GM21526 (cell line): ENCODE measurements at regions not wholly inside any gene's neighbourhood (a gene's known extent, or its start where the extent isn't known, plus 50 kb on each side); places are given as distances from the start of the nearest gene placed in this dataset.

Experiments used
- ATAC-seq: cut with Tn5 transposase; IDR thresholded peaks from one replicate; pipeline ENCODE4 v1.9.1; 2021; ENCODE audit warnings: moderate library complexity; ENCODE audit not compliant: unreplicated experiment, low FRiP score

- no peak for ATAC-seq
These were observed 308.3 kb upstream of the SLC8A1 start for GRCh38 chr2:40760071-40760666.

- ATAC-seq, result no peak
These were observed 321.4 kb upstream of the SLC8A1 start for GRCh38 chr2:40773291-40773690.

- ATAC-seq, result no peak
These were observed 331.8 kb upstream of the SLC8A1 start for GRCh38 chr2:40783704-40784103.

- no peak for ATAC-seq
These were observed 334.7 kb upstream of the SLC8A1 start for GRCh38 chr2:40786636-40787035.

DNA sequence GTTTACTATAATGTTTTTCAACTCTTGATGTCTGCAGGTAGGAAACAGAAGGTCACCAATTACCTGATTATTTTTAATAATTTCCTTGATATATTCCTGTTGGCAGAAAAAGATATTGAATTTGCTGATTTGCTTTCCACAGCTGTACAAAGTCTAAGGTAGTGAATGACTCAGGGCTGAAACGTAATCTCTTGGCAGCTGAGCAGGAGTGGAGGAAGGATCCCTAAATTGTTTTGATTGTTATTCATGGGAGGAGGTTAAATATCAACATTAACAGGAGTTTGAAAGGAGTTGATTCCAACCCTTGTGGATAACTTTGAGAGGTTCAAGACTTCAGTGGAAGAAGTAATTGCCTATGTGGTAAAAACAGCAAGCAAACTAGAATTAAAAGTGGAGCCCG lies 345.2 kb upstream of the SLC8A1 start:
- no peak for ATAC-seq

DNA sequence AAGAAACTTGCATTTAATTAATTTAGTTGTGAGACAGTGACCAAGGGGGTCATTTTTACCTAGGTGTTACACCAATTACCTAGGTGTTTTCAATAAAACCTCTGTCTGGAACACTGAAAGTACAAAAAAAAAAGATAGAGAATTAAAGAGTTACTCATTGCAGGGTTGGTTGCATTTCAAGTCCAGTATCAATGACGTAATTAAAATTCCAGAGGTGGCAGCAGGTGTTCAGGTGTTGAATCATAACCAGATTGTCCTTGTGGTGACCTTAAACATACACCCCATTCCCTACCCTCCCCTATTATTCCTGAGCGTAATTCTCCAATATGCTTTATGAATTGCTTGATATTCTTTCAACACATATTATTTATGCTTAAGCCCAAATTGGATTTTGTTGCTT lies 352.0 kb upstream of the SLC8A1 start:
- ATAC-seq, result no peak

DNA sequence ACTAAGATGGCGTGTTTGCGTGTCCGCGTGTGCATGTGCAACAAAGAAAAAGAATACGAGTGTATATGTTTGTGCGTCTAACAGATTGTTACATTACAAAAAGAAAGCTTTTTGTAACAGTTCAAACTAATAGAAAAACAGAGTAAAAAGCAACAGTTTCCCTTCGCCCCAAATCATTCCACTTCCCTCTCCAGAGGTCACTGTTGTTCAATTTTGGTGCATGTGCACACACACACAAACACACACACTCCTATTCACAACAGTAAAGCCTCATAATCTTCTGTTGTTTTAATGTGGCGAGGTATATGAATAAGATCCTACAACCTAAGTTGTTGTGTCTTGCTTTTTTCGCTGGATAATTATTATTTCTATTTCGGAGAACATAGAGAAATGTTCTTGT lies 357.3 kb upstream of the SLC8A1 start:
- ATAC-seq, result no peak

DNA sequence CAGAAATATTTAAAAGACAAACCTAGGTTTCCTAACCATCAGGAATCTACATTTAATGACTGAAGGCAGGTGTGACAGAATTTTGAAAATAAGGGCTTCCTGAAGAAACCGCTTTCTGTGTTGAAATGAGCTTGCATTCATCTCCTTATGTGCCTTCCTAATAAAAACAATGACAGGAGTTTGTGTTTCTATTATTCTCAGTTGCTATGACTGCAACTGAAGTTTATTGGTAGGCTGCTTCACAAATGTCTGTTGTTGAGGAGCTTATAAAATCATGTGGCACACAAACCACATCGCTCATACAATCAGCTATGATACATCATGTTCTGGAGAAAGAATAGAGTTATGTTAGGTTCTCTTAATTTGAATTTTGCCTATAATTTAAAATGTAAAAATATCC lies 362.7 kb upstream of the SLC8A1 start:
- ATAC-seq, result no peak

- ATAC-seq, result no peak
These were observed 368.4 kb upstream of the SLC8A1 start for GRCh38 chr2:40820319-40820718.

GRCh38 chr2:40823478-40823877 lies 371.6 kb upstream of the SLC8A1 start:
- no peak for ATAC-seq

DNA sequence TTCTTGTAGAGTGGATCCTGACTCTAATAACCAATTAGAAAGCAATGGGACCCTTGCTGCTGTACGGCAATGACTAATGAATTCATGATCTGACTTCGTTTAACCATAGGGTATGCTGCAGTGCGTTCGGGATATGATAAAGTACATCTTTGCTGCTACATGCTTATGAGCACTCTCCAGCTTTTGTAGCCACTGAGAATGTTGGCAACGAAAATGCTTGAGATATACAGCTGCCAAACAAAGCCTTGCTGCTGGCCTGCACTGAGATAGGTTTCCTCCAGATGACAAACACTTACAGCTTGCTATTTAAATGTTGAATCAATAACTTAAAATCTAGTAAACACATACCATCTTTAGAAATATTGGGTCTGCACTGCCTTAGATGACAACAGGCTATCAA lies 372.4 kb upstream of the SLC8A1 start:
- ATAC-seq, result no peak

GRCh38 chr2:40827392-40827791 lies 375.5 kb upstream of the SLC8A1 start:
- no peak for ATAC-seq

GRCh38 chr2:40831321-40831873 lies 379.5 kb upstream of the SLC8A1 start:
- no peak for ATAC-seq

GRCh38 chr2:40841856-40842255 lies 390.0 kb upstream of the SLC8A1 start:
- ATAC-seq, result no peak

DNA sequence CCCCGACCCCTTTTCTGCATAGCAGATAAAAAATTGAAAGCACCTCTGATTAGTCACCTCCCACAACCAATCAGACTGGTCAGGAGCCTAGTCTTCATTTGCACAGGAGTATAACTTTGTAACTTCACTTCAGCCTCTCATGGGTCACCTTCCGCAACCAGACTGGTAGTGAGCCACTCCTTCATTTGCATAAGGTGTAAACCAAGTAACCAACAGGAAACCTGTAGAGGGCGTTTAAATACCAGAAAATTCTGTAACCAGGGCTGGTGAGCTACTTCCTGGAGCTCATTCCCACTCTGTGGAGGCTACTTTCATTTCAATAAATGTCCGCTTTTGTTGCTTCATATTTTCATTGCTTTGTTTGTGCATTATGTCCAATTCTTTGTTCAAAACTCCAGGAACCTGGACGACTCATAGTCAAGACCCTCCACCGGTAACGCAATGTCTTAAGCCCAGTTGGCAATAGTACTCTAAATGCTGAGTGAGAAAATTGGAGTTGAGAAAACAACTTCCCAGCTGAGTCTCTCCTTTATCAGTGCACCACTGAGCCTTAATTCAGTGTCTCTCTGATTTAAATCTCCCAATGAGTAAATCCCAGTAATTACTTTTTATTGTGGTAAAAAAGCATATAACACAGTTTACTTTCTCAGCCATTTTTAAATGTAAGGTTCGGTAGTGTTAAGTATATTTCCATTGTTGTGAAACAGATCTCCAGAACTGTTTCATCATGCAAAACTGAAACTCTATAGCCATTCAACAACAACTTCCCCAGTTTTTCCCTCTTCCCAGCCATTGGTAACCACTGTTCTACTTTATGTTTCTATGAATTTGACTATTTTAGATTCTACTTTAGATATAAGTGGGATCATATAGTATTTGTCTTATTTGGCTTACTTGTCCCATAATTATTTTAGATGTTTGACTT lies 392.7 kb upstream of the SLC8A1 start:
- no peak for ATAC-seq

DNA sequence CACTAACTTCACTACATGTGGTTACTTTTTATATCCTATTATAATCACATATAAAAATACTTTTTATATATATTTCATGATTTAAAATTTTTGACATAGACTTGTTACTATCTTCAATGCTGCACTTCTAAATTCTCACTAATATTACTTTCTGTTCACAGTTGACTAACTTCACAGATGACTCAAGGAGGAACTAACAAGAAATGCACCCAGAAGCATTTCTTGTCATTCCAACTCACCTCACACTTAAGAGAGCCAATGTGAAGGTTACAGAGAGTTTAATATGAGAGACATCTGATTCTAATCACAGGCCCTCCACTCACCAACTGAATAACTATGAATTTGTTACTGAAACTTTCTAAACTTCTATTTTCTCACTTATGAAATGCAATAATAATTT lies 399.8 kb upstream of the SLC8A1 start:
- ATAC-seq, result no peak

- ATAC-seq, result no peak
These were observed 407.7 kb upstream of the SLC8A1 start for GRCh38 chr2:40859617-40860016.

DNA sequence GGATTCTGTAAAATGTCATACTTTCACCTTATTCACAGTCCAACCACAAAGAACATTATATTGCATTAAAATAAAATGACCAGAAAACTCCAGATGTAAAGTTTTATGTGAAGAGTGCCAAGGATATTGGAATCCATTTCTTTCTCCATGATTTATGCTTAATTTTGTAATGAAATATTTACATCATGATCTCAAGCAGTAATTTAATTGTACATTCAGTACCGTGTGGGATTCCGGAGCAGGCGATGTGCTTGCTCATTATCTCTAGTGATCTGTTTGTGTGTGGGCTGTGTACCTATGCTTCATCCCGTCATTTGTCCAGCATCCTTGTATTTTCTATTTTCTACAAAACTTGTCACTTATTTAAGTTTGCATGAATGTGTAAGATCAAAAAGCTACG lies 415.9 kb upstream of the SLC8A1 start:
- ATAC-seq, result no peak

GRCh38 chr2:40872580-40872979 lies 420.7 kb upstream of the SLC8A1 start:
- no peak for ATAC-seq

GRCh38 chr2:40874380-40874779 lies 422.5 kb upstream of the SLC8A1 start:
- ATAC-seq, result no peak

DNA sequence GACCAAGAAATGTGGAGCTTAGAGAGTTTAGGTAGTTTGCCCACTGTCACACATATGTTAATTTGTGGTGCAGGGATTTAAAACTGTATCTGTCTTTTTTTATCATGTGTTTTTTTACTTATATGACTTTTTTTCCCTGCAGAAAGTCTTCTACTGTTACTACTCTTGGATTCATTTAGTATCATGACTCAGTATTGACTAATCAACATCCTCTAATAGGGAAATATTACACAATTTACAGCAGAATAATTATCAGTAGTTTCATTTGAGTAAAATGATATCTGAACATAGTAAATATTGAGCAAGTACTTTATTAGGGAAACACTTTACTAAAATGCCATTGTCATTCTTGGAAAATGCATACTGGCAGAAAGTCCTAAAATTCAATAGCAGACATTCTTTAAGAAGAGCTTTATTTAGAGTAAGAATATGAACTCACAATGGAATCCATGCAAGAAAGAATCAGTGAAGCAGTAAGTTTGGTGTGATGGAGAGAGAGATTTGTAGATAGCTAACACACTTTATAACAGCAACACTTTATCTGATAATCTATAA lies 425.9 kb upstream of the SLC8A1 start:
- ATAC-seq, result no peak

DNA sequence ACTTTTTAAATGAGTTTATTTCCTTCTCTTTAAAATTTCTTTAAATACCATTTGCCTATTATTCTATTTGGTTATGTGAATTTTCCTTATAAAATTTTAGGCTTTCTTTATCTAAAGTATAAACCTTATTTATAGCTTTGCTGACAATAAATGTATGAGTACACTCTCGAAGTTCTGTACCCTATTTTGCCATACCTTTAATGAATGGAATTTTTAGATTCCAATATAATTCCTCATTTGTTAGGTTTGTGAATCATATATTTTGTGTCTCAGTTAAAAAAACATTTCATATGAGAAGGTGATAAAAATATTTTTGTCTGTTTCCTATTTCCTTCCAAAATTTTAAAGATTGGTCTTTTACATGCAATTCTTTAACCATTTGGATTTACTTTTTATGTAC lies 427.4 kb upstream of the SLC8A1 start:
- no peak for ATAC-seq
